ENCODE measurements at regions not wholly inside any gene's neighbourhood (a gene's known extent, or its start where the extent isn't known, plus 50 kb on each side); places are given as distances from the start of the nearest gene placed in this dataset.

- TF ChIP-seq HMGXB4 (CRISPR knock-in tag; IDR thresholded peaks at IDR 0.05; ENCODE audit: borderline replicate concordance) (no peak), ZFP36 (IDR thresholded peaks at IDR 0.05; ENCODE audit: borderline replicate concordance, partially characterized antibody) (no peak), MAZ (IDR thresholded peaks at IDR 0.05; ENCODE audit: borderline replicate concordance, low read depth, low read length) (no peak), CHD2 (IDR thresholded peaks at IDR 0.05; ENCODE audit: low read length, partially characterized antibody) (no peak)
These were observed 105.6 kb upstream of the UQCRFS1 start (continued) for GRCh38 chr19:29318581-29318980.

GRCh38 chr19:29320086-29320485, 107.1 kb upstream of the UQCRFS1 start:
- CTCF ChIA-PET: no interaction called here
- WGBS (ENCODE audit: missing lambda C conversion rate): 2% methylated on average over 5 of the region's 5 CpGs
- POLR2A ChIA-PET: no interaction called here
- TF ChIP-seq CBX2 (IDR thresholded peaks at IDR 0.05; ENCODE audit: borderline replicate concordance, low read depth) (no peak), GATA3 (IDR thresholded peaks at IDR 0.05; ENCODE audit: borderline replicate concordance) (no peak), POLR2AphosphoS2 (conservative IDR thresholded peaks at IDR 0.05; ENCODE audit: low read length) (no peak), KDM1A (IDR thresholded peaks at IDR 0.05; ENCODE audit: low read depth) (no peak), MAFK (IDR thresholded peaks at IDR 0.05; ENCODE audit: partially characterized antibody) (no peak), ESRRA (IDR thresholded peaks at IDR 0.05; ENCODE audit: borderline replicate concordance, low read length) (no peak), POLR2A (IDR thresholded peaks at IDR 0.05; ENCODE audit: low read length) (no peak)
- no peaks in the 10 kb centered on the region for H3K4me1 ChIP-seq
- no peak overlapping the region for H3K27ac ChIP-seq
- DNase-seq (ENCODE audit: low read depth in 1 of 2, low spot score in 1 of 2): no peak
- H3K4me2 ChIP-seq: no peak overlapping the region
- ATAC-seq: no peak
- no peak overlapping the region for H3K4me3 ChIP-seq
- peak; percentile 63 for FAIRE-seq
- H3K9me3 ChIP-seq: peaks cover 5% of the 10 kb centered on the region; the same call in 1 of the 3 replicates

- Histone ChIP-seq H3K4me3 (no peak overlapping the region), H3K4me2 (no peak overlapping the region), H3K9me3 (peaks cover 5% of the 10 kb centered on the region; the same call in 1 of the 3 replicates), H3K4me1 (no peaks in the 10 kb centered on the region), H3K27ac (no peak overlapping the region)
- ChIA-PET CTCF (interaction anchor here (1.1 kb wide), 1 partner anchor 9 kb away, joined by 3 read pairs; no protein-coding TSS in a partner anchor), POLR2A (no interaction called here)
- FAIRE-seq (no peak), ATAC-seq (0 out of 6 replicates have a peak, but pooled peaks of 1 of the 2 experiments have one; percentile 19), DNase-seq (ENCODE audit: low read depth in 1 of 2, low spot score in 1 of 2) (no peak)
- 25% methylated on average over 7 of the region's 7 CpGs for WGBS (ENCODE audit: missing lambda C conversion rate)
- TF ChIP-seq NPAS2 (CRISPR knock-in tag; IDR thresholded peaks at IDR 0.05; ENCODE audit: borderline replicate concordance) (no peak), RFX5 (IDR thresholded peaks at IDR 0.05) (no peak), HDAC2 (IDR thresholded peaks at IDR 0.05) (no peak), RCOR1 (IDR thresholded peaks at IDR 0.05; ENCODE audit: low read depth, low read length) (no peak), ATOH8 (CRISPR knock-in tag; IDR thresholded peaks at IDR 0.05; ENCODE audit: low read depth) (no peak), POLR2AphosphoS2 (conservative IDR thresholded peaks at IDR 0.05; ENCODE audit: low read length) (no peak), MAZ (IDR thresholded peaks at IDR 0.05; ENCODE audit: borderline replicate concordance, low read depth, low read length) (no peak), EHF (CRISPR knock-in tag; IDR thresholded peaks at IDR 0.05) (no peak), HOXB5 (CRISPR knock-in tag; IDR thresholded peaks at IDR 0.05) (no peak), MAX (IDR thresholded peaks at IDR 0.05) (no peak)
These were observed 107.7 kb upstream of the UQCRFS1 start for GRCh38 chr19:29320618-29321017.

GRCh38 chr19:29321116-29321515, 108.2 kb upstream of the UQCRFS1 start:
- no peak overlapping the region for H3K4me2 ChIP-seq
- FAIRE-seq (no peak), DNase-seq (ENCODE audit: low read depth in 1 of 2, low spot score in 1 of 2) (no peak), ATAC-seq (no peak)
- ChIA-PET POLR2A (no interaction called here), CTCF (interaction anchor here (1.1 kb wide), 1 partner anchor 10 kb away, joined by 3 read pairs; no protein-coding TSS in a partner anchor)
- 0% methylated on average over 1 of the region's 1 CpG for WGBS (ENCODE audit: missing lambda C conversion rate)
- TF ChIP-seq PBX3 (IDR thresholded peaks at IDR 0.05): no peak
- TF ChIP-seq MAFK (IDR thresholded peaks at IDR 0.05; ENCODE audit: partially characterized antibody): no peak
- TF ChIP-seq HEYL (CRISPR knock-in tag; IDR thresholded peaks at IDR 0.05): no peak
- no peak for TF ChIP-seq GATA3 (IDR thresholded peaks at IDR 0.05; ENCODE audit: borderline replicate concordance)
- TF ChIP-seq CBX8 (IDR thresholded peaks at IDR 0.05): no peak
- TF ChIP-seq ELK1 (IDR thresholded peaks at IDR 0.05; ENCODE audit: low read depth, low read length): no peak
- no peak for TF ChIP-seq ZNF302 (CRISPR knock-in tag; IDR thresholded peaks at IDR 0.05)
- TF ChIP-seq CHD2 (IDR thresholded peaks at IDR 0.05; ENCODE audit: low read length, partially characterized antibody): no peak
- TF ChIP-seq HOXB5 (CRISPR knock-in tag; IDR thresholded peaks at IDR 0.05): no peak
- no peak for TF ChIP-seq MAX (IDR thresholded peaks at IDR 0.05)
- no peak for TF ChIP-seq RARB (CRISPR knock-in tag; IDR thresholded peaks at IDR 0.05)
- TF ChIP-seq ZFP36 (IDR thresholded peaks at IDR 0.05; ENCODE audit: borderline replicate concordance, partially characterized antibody): no peak
- no peak for TF ChIP-seq CHD4 (IDR thresholded peaks at IDR 0.05; ENCODE audit: borderline replicate concordance)
- TF ChIP-seq RCOR1 (IDR thresholded peaks at IDR 0.05; ENCODE audit: low read depth, low read length): no peak
- no peaks in the 10 kb centered on the region for H3K4me1 ChIP-seq
- no peak overlapping the region for H3K4me3 ChIP-seq
- no peak overlapping the region for H3K27ac ChIP-seq
- peaks cover 5% of the 10 kb centered on the region; the same call in 1 of the 3 replicates for H3K9me3 ChIP-seq

All from A549 (cell line).